Keratinocyte (primary cell): ENCODE measurements at regions not wholly inside any gene's neighbourhood (a gene's known extent, or its start where the extent isn't known, plus 50 kb on each side); places are given as distances from the start of the nearest gene placed in this dataset.

ENCODE experiments used
- DNase-seq: peaks from one replicate; pipeline ENCODE4 v3.0.0-alpha.2; 2011; ENCODE audit warnings: low read depth, missing footprints, low spot score
- FAIRE-seq: peaks from 2 replicates; lab custom pipeline; 2011; peaks lifted over from hg19 to GRCh38; lab: Jason Lieb, UNC
- H2AFZ ChIP-seq: 2 replicates; pipeline ENCODE4 v1.6.0; 2012; ENCODE audit warnings: low read length, control low read depth, inconsistent platforms; ENCODE audit not compliant: control insufficient read depth
- H3K27ac ChIP-seq: 2 replicates; pipeline ENCODE4 v1.5.1; 2011; ENCODE audit warnings: low read length; ENCODE audit not compliant: control insufficient read depth, insufficient read depth
- H3K27me3 ChIP-seq: 3 replicates; pipeline ENCODE4 v1.6.0; 2011; ENCODE audit warnings: low read length; ENCODE audit not compliant: control insufficient read depth, insufficient read depth; ENCODE audit errors: extremely low read depth
- H3K36me3 ChIP-seq, 2 experiments: 2 replicates in 1 of 2; 3 replicates in 1 of 2; pipeline ENCODE4 v1.5.1; 2011; ENCODE audit warnings: low read length in 2 of 2, mild to moderate bottlenecking in 1 of 2; ENCODE audit not compliant: control insufficient read depth in 2 of 2, insufficient read depth in 2 of 2; ENCODE audit errors: extremely low read depth in 1 of 2
- H3K4me1 ChIP-seq: 3 replicates; pipeline ENCODE4 v1.5.1; 2011; ENCODE audit warnings: low read length; ENCODE audit not compliant: control insufficient read depth, insufficient read depth; ENCODE audit errors: extremely low read depth
- H3K4me2 ChIP-seq: 3 replicates; pipeline ENCODE4 v1.6.0; 2011; ENCODE audit warnings: low read depth, low read length; ENCODE audit not compliant: control insufficient read depth, insufficient read depth; ENCODE audit errors: extremely low read depth
- H3K4me3 ChIP-seq, 3 experiments: fragments of 200-600 bp in 1 of 3; sonication (generic) in 1 of 3; 2 replicates in 2 of 3; 3 replicates in 1 of 3; pipeline ENCODE4 v1.5.1; 2011 to 2016; ENCODE audit warnings: low read length in 3 of 3, mild to moderate bottlenecking in 3 of 3, control low read depth in 2 of 3, inconsistent platforms in 1 of 3, low read depth in 1 of 3, mixed read lengths in 1 of 3, mixed run types in 1 of 3, moderate library complexity in 1 of 3; ENCODE audit not compliant: control insufficient read depth in 2 of 3, insufficient read depth in 2 of 3; ENCODE audit errors: extremely low read depth in 1 of 3
- H3K79me2 ChIP-seq: 2 replicates; pipeline ENCODE4 v1.6.0; 2012; ENCODE audit warnings: low read length; ENCODE audit not compliant: control insufficient read depth, insufficient read depth
- H3K9ac ChIP-seq: 3 replicates; pipeline ENCODE4 v1.6.0; 2011; ENCODE audit warnings: low read length; ENCODE audit not compliant: control insufficient read depth, insufficient read depth; ENCODE audit errors: extremely low read depth
- H3K9me1 ChIP-seq: 3 replicates; pipeline ENCODE4 v1.6.0; 2011; ENCODE audit warnings: low read length; ENCODE audit not compliant: control insufficient read depth, insufficient read depth; ENCODE audit errors: extremely low read depth
- H3K9me3 ChIP-seq: 2 replicates; pipeline ENCODE4 v1.5.1; 2012; ENCODE audit warnings: low read depth, low read length; ENCODE audit not compliant: control insufficient read depth
- H4K20me1 ChIP-seq: 3 replicates; pipeline ENCODE4 v1.6.0; 2011; ENCODE audit warnings: low read length; ENCODE audit not compliant: control insufficient read depth, insufficient read depth; ENCODE audit errors: extremely low read depth
- CTCF ChIP-seq, 3 experiments: IDR thresholded peaks in 1 of 3; conservative IDR thresholded peaks in 1 of 3; optimal IDR thresholded peaks in 1 of 3; 2 replicates in 2 of 3; 3 replicates in 1 of 3; pipeline versions ENCODE3 to v1.5.1; 2011; ENCODE audit warnings: low read length in 3 of 3, mild to moderate bottlenecking in 3 of 3, moderate library complexity in 2 of 3, control low read depth in 1 of 3, inconsistent platforms in 1 of 3; ENCODE audit not compliant: insufficient read depth in 2 of 3; ENCODE audit errors: extremely low read depth in 1 of 3
- EZH2 ChIP-seq: IDR thresholded peaks from one replicate; pipeline ENCODE4 v1.6.1; 2012; ENCODE audit warnings: inconsistent platforms, mild to moderate bottlenecking, low read length, moderate library complexity
- dilution Hi-C: fragments of 300-500 bp; cut with MboI; formaldehyde crosslinking; loops from one replicate; pipeline ENCODE4 v1.7.0; 2020; ENCODE audit warnings: low sequenced_read_pairs; ENCODE audit not compliant: extremely low pct_ligation_motif_present

- no peak overlapping the region for H3K27ac ChIP-seq
- no peak overlapping the region for H3K4me3 ChIP-seq
- no peak overlapping the region for H3K9ac ChIP-seq
- H3K4me1 ChIP-seq = peaks cover 3% of the 10 kb centered on the region
- no peak for TF ChIP-seq EZH2
- TF ChIP-seq CTCF (optimal IDR thresholded peaks at IDR 0.05 in 1 of 3, IDR thresholded peaks at IDR 0.05 in 1 of 3, conservative IDR thresholded peaks at IDR 0.05 in 1 of 3; ENCODE audit: extremely low read depth in 1 of 3, insufficient read depth in 2 of 3, low read length in 3 of 3) = peak in 1 of 3 experiments; percentile 15
- no peaks in the 10 kb centered on the region for H3K9me1 ChIP-seq
- no peak for DNase-seq
- H3K79me2 ChIP-seq = no peaks in the 10 kb centered on the region
- H3K27me3 ChIP-seq = peaks cover 9% of the 10 kb centered on the region
- H3K4me2 ChIP-seq = no peak overlapping the region
- no peaks in the 10 kb centered on the region for H4K20me1 ChIP-seq
- dilution Hi-C loops = no loop called here
- no peaks in the 10 kb centered on the region for H3K36me3 ChIP-seq
- FAIRE-seq = peak; percentile 13
- H2AFZ ChIP-seq = no peak overlapping the region
- H3K9me3 ChIP-seq = no peaks in the 10 kb centered on the region
These were observed 73.5 kb downstream of the KCNF1 start for GRCh38 chr2:10985260-10985659.

GRCh38 chr2:10985901-10986535 lies 74.3 kb downstream of the KCNF1 start:
- Histone ChIP-seq H3K9me1 (no peaks in the 10 kb centered on the region), H3K4me1 (peaks cover 7% of the 10 kb centered on the region), H3K27ac (no peak overlapping the region), H4K20me1 (no peaks in the 10 kb centered on the region), H3K4me2 (no peak overlapping the region), H2AFZ (no peak overlapping the region), H3K9ac (no peak overlapping the region), H3K4me3 (no peak overlapping the region), H3K36me3 (no peaks in the 10 kb centered on the region), H3K79me2 (no peaks in the 10 kb centered on the region), H3K27me3 (peaks cover 5% of the 10 kb centered on the region), H3K9me3 (no peaks in the 10 kb centered on the region)
- dilution Hi-C loops = no loop called here
- FAIRE-seq (no peak), DNase-seq (no peak)
- TF ChIP-seq CTCF (optimal IDR thresholded peaks at IDR 0.05 in 1 of 3, IDR thresholded peaks at IDR 0.05 in 1 of 3, conservative IDR thresholded peaks at IDR 0.05 in 1 of 3; ENCODE audit: extremely low read depth in 1 of 3, insufficient read depth in 2 of 3, low read length in 3 of 3) = no peak
- TF ChIP-seq EZH2 = no peak
